ENCODE measurements at regions not wholly inside any gene's neighbourhood (a gene's known extent, or its start where the extent isn't known, plus 50 kb on each side); places are given as distances from the start of the nearest gene placed in this dataset.

DNA sequence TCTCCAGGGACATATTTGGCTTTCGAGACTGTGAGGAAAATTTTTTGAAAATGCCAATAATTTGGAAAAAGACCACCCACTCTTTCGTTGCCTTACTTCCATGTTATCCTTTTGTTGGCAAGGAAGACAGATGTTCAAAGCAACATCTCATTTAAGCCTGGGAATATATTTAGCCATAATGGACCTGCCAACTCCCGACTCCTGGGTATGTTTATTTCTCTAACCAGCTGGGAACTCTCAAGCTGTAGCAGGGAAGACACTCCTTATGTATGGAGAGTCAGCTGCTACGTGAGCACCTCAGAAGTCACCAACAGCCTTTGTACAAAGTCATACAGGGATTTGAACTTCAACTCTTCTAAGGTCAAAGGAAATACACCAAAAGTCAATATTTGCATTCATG lies 96.5 kb upstream of the DAAM1 start:
- no peaks in the 10 kb centered on the region for H3K4me1 Mint-ChIP-seq
- no peak for DNase-seq (ENCODE audit: low read depth, low spot score)
- H3K27ac Mint-ChIP-seq (ENCODE audit: unreplicated experiment) = no peak overlapping the region
- no peaks in the 10 kb centered on the region for H3K27me3 Mint-ChIP-seq (ENCODE audit: low read depth)
- no peak overlapping the region for H3K4me3 Mint-ChIP-seq
- TF ChIP-seq, protein P1, sequence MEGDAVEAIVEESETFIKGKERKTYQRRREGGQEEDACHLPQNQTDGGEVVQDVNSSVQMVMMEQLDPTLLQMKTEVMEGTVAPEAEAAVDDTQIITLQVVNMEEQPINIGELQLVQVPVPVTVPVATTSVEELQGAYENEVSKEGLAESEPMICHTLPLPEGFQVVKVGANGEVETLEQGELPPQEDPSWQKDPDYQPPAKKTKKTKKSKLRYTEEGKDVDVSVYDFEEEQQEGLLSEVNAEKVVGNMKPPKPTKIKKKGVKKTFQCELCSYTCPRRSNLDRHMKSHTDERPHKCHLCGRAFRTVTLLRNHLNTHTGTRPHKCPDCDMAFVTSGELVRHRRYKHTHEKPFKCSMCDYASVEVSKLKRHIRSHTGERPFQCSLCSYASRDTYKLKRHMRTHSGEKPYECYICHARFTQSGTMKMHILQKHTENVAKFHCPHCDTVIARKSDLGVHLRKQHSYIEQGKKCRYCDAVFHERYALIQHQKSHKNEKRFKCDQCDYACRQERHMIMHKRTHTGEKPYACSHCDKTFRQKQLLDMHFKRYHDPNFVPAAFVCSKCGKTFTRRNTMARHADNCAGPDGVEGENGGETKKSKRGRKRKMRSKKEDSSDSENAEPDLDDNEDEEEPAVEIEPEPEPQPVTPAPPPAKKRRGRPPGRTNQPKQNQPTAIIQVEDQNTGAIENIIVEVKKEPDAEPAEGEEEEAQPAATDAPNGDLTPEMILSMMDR (conservative IDR thresholded peaks at IDR 0.05) = no peak
- no peaks in the 10 kb centered on the region for H3K9me3 Mint-ChIP-seq
- no peaks in the 10 kb centered on the region for H3K36me3 Mint-ChIP-seq (ENCODE audit: low read depth)

DNA sequence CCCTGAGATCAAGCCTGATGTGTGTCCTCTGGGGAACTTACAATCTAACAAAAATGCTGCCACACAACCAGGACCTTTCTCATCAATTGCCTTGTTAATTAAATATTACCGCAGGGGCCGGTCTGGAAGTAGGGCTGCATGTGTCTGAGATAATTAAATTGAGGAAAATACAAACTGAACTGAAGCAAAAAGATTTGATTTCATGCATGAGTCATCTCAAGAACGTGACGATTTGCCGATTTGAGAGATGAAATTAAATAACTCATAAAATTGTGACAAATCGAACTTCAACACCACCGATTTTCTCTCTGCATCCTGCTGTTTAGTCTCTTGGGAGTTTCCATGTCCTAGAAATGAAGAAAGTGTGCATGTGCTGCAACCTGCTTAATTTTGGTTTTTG lies 94.6 kb upstream of the DAAM1 start:
- Mint-ChIP-seq H3K4me1 (no peaks in the 10 kb centered on the region), H3K9me3 (no peaks in the 10 kb centered on the region), H3K36me3 (ENCODE audit: low read depth) (no peaks in the 10 kb centered on the region), H3K4me3 (no peak overlapping the region), H3K27ac (ENCODE audit: unreplicated experiment) (no peak overlapping the region), H3K27me3 (ENCODE audit: low read depth) (no peaks in the 10 kb centered on the region)
- TF ChIP-seq, protein P1 (conservative IDR thresholded peaks at IDR 0.05) = no peak
- no peak for DNase-seq (ENCODE audit: low read depth, low spot score)

DNA sequence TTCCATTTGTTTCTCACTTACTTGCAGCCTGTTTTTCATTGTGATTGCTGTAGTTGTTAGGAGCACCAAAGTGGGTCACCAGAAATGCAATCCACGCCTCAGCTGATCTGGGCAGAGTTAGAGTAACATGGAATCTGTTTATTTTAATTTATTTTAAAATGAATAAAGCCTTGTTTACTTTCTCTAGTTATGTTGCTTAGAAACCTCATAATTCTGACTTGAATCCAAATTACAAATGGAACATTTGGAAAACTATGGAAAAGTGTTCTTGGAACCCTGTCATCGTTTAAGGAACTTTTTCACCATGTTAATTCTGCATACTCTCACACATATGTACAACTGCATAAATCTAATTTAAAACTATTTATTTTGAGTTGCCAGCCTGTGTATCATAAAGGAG lies 92.2 kb upstream of the DAAM1 start:
- H3K27ac Mint-ChIP-seq (ENCODE audit: unreplicated experiment) = no peak overlapping the region
- H3K9me3 Mint-ChIP-seq = peaks cover 4% of the 10 kb centered on the region
- no peaks in the 10 kb centered on the region for H3K4me1 Mint-ChIP-seq
- H3K27me3 Mint-ChIP-seq (ENCODE audit: low read depth) = peaks cover 2% of the 10 kb centered on the region
- H3K36me3 Mint-ChIP-seq (ENCODE audit: low read depth) = no peaks in the 10 kb centered on the region
- H3K4me3 Mint-ChIP-seq = no peak overlapping the region
- TF ChIP-seq, protein P1 (conservative IDR thresholded peaks at IDR 0.05) = no peak
- no peak for DNase-seq (ENCODE audit: low read depth, low spot score)

DNA sequence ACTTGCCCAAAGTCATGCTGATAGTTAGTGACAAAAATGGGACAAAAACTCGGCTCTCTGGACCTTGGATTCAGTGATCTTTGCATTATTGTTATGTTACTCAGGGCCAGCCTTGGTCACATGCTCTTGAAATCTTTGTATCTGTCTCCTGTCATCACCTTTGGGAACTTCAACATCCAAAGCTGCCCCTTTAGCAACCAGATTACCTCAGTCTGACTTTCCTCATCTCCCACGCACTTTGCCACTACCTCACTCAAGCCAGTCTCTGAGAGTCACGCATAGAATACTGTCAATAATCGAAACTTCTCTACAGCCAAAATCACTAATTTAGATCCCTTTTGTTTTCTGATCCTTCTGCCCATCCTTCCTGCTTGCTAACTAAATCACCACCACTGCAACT lies 90.8 kb upstream of the DAAM1 start:
- Mint-ChIP-seq H3K4me3 (no peak overlapping the region), H3K27me3 (ENCODE audit: low read depth) (peaks cover 2% of the 10 kb centered on the region), H3K4me1 (no peaks in the 10 kb centered on the region), H3K9me3 (peaks cover 4% of the 10 kb centered on the region), H3K36me3 (ENCODE audit: low read depth) (no peaks in the 10 kb centered on the region), H3K27ac (ENCODE audit: unreplicated experiment) (no peak overlapping the region)
- no peak for DNase-seq (ENCODE audit: low read depth, low spot score)
- TF ChIP-seq, protein P1 (conservative IDR thresholded peaks at IDR 0.05) = no peak

DNA sequence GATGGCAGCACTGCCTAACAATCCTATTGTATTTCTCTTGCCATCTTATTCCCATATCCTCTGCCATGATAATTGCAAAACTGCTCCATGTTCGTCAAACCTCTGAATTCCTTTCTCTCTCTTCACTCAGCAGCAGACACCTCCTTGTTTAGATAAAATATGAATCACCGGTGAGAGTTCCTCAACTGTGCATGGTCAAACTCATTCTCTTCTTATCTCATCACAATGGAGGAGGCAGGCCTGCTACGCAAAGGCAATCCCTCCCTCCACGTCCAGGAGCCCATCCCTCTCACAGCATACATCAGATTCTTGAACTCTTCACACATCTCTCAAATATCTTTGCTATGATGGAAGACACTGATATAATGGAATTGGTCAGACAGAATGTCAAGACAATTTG lies 90.1 kb upstream of the DAAM1 start:
- H3K9me3 Mint-ChIP-seq = peaks cover 4% of the 10 kb centered on the region
- H3K4me3 Mint-ChIP-seq = no peak overlapping the region
- no peak for DNase-seq (ENCODE audit: low read depth, low spot score)
- no peaks in the 10 kb centered on the region for H3K4me1 Mint-ChIP-seq
- peaks cover 2% of the 10 kb centered on the region for H3K27me3 Mint-ChIP-seq (ENCODE audit: low read depth)
- no peak overlapping the region for H3K27ac Mint-ChIP-seq (ENCODE audit: unreplicated experiment)
- no peaks in the 10 kb centered on the region for H3K36me3 Mint-ChIP-seq (ENCODE audit: low read depth)
- TF ChIP-seq, protein P1 (conservative IDR thresholded peaks at IDR 0.05) = no peak

DNA sequence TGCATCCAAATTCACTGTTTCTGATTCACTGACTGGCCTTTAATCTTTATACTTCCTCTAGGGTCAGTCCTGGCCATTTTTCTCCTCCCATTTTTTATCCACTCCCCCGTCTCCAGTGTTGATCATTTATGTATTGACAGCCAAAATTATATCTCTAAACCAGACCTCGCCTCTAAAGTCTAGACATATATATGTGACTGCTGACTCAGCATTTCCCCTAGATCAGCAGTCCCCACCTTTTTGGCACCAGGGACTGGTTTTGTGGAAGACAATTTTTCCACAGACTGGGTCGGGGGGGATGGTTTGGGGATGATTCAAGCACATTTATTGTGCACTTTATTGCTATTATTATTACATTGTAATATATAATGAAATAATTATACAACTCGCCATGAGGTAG lies 88.3 kb upstream of the DAAM1 start:
- Mint-ChIP-seq H3K27me3 (ENCODE audit: low read depth) (peaks cover 7% of the 10 kb centered on the region), H3K4me1 (no peaks in the 10 kb centered on the region), H3K27ac (ENCODE audit: unreplicated experiment) (no peak overlapping the region), H3K4me3 (no peak overlapping the region), H3K36me3 (ENCODE audit: low read depth) (no peaks in the 10 kb centered on the region), H3K9me3 (peaks cover 4% of the 10 kb centered on the region)
- TF ChIP-seq, protein P1 (conservative IDR thresholded peaks at IDR 0.05) = no peak
- no peak for DNase-seq (ENCODE audit: low read depth, low spot score)

Data from neural crest cell (in vitro differentiated cells).